ENCODE measurements at regions not wholly inside any gene's neighbourhood (a gene's known extent, or its start where the extent isn't known, plus 50 kb on each side); places are given as distances from the start of the nearest gene placed in this dataset.

DNA sequence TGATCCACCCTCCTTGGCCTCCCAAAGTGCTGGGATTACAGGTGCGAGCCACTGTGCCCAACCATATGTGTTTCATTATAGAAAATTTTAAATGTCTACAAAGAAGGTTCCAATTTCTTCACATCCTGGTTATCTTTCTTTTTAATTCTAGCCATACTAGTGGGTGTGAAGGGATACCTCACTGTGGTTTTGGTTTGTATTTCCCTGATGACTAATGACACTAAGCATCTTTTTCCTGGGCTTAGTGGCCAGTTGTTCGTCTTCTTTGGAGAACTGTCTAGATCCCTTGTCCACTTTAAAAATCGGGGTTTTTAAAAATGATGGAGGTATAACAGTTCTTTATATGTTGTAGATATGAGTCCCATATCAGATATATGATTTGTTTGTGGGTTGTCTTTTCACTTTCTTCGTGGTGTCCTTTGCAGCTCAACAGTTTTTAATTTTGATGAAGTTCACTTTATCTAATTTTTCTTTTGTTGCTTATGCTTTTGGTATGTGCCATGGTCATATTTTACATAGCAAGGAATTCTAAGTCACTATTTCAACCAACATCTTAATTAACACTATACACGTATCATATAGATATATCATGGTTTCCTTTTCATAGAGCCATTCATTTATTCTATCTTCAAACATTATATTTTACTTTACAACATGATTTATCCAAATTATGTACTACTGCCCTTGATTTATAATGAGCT, 135.0 kb upstream of the RIOK3 start:
- ChIA-PET POLR2A (no interaction called here), CTCF (no interaction called here)
- DNase-seq, result peak; percentile 36
- no peaks in the 10 kb centered on the region for H3K9me3 Mint-ChIP-seq
- peak; percentile 53 for ATAC-seq
- H3K4me3 Mint-ChIP-seq, result no peak overlapping the region
- peaks cover 26% of the 10 kb centered on the region for H3K4me1 Mint-ChIP-seq (ENCODE audit: low read depth)
- intact Hi-C loops (cut with micrococcal nuclease), result no loop called here
- no peaks in the 10 kb centered on the region for H3K36me3 Mint-ChIP-seq (ENCODE audit: low read depth)
- H3K27ac Mint-ChIP-seq, result no peak overlapping the region
- TF ChIP-seq, protein P1, sequence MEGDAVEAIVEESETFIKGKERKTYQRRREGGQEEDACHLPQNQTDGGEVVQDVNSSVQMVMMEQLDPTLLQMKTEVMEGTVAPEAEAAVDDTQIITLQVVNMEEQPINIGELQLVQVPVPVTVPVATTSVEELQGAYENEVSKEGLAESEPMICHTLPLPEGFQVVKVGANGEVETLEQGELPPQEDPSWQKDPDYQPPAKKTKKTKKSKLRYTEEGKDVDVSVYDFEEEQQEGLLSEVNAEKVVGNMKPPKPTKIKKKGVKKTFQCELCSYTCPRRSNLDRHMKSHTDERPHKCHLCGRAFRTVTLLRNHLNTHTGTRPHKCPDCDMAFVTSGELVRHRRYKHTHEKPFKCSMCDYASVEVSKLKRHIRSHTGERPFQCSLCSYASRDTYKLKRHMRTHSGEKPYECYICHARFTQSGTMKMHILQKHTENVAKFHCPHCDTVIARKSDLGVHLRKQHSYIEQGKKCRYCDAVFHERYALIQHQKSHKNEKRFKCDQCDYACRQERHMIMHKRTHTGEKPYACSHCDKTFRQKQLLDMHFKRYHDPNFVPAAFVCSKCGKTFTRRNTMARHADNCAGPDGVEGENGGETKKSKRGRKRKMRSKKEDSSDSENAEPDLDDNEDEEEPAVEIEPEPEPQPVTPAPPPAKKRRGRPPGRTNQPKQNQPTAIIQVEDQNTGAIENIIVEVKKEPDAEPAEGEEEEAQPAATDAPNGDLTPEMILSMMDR (IDR thresholded peaks at IDR 0.05), result no peak
- H3K27me3 Mint-ChIP-seq, result no peaks in the 10 kb centered on the region

DNA sequence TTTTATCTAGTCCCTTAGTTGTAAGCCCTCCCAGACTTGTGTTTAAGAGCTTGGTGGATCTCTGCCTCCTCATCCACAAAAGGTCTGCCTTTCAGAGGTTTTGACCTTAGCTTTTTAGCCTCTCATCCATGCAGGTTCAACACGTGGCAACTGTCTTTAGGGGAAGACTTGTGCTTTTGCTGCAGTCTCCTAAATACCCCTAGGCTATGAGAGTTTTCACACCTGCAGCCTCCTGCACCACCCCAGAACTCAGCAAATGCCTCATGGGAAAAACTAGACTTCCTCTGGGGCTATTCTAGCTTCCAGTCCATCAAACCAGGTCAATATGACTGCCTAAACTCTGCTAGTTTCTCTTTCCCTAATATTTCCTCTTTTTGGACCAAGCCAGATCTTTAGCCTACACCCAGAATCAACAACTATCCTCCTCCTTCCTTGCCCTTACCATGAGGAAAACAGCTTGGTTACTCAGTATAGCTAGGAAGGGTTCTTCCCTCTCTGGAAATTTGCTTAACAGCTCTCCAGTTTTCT, 132.3 kb upstream of the RIOK3 start:
- no peak for ATAC-seq
- no peaks in the 10 kb centered on the region for H3K9me3 Mint-ChIP-seq
- no peak overlapping the region for H3K4me3 Mint-ChIP-seq
- no peak for DNase-seq
- no peaks in the 10 kb centered on the region for H3K36me3 Mint-ChIP-seq (ENCODE audit: low read depth)
- ChIA-PET POLR2A (no interaction called here), CTCF (interaction anchor here (1.0 to 1.5 kb wide), 4 partner anchors 32 to 190 kb away, joined by 3 to 4 read pairs (median 4); no protein-coding TSS in a partner anchor)
- H3K4me1 Mint-ChIP-seq (ENCODE audit: low read depth), result peaks cover 12% of the 10 kb centered on the region
- no peak overlapping the region for H3K27ac Mint-ChIP-seq
- H3K27me3 Mint-ChIP-seq, result no peaks in the 10 kb centered on the region
- intact Hi-C loops (cut with micrococcal nuclease), result no loop called here
- TF ChIP-seq, protein P1 (IDR thresholded peaks at IDR 0.05), result no peak

GRCh38 chr18:23321996-23322395, 131.1 kb upstream of the RIOK3 start:
- no peaks in the 10 kb centered on the region for H3K9me3 Mint-ChIP-seq
- ChIA-PET POLR2A (interaction anchor here (0.8 kb wide), 1 partner anchor 11 kb away, joined by 4 read pairs; no protein-coding TSS in a partner anchor), CTCF (interaction anchor here (1.2 to 1.4 kb wide), 2 partner anchors 31 to 90 kb away, joined by 3 to 4 read pairs; no protein-coding TSS in a partner anchor)
- intact Hi-C loops (cut with micrococcal nuclease), result no loop called here
- peaks cover 12% of the 10 kb centered on the region for H3K4me1 Mint-ChIP-seq (ENCODE audit: low read depth)
- DNase-seq, result no peak
- ATAC-seq, result no peak
- TF ChIP-seq, protein P1 (IDR thresholded peaks at IDR 0.05), result no peak
- H3K4me3 Mint-ChIP-seq, result no peak overlapping the region
- no peaks in the 10 kb centered on the region for H3K27me3 Mint-ChIP-seq
- no peaks in the 10 kb centered on the region for H3K36me3 Mint-ChIP-seq (ENCODE audit: low read depth)
- H3K27ac Mint-ChIP-seq, result no peak overlapping the region

DNA sequence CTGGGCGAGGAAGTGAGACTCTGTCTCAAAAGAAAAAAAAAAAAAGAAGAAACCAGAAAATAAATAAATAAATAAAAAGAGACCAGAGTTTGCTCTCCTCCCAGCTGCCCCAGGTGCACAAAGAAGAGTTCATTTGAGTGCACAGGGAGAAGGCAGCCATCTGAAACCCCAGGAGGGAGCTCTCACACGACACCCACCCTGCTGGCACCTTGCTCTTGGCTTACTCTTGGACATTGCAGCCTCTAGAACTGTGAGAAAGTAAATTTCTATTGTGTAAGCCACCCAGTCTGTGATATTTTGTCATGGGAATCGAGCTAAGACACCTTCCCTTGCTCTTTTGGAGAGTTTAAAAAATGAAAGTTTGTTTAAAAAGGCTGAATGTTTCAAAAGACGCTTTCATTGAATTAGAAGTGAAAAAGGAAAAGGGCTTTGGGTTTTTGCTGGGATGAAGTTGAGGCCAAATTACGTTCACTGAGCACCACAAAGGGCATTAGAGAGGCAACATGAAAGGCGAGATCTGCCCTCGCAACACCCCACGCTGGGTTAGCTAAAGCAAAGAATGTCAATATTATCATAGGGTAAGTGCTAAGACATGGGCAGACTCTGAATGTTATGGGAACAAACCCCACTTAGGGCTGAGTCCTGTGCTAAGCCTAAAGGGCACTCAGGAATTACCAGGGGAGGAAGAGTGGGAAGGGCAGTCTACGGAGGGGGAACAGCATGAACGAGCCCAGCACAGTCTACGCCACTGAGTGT, 128.9 kb upstream of the RIOK3 start:
- intact Hi-C loops (cut with micrococcal nuclease), result no loop called here
- no peak overlapping the region for H3K27ac Mint-ChIP-seq

More for the DNA sequence above, 128.9 kb upstream of the RIOK3 start:
- no peaks in the 10 kb centered on the region for H3K9me3 Mint-ChIP-seq
- no peaks in the 10 kb centered on the region for H3K27me3 Mint-ChIP-seq
- H3K4me1 Mint-ChIP-seq (ENCODE audit: low read depth), result no peaks in the 10 kb centered on the region
- CTCF ChIA-PET, result interaction anchor here (1.6 kb wide), 1 partner anchor 193 kb away, joined by 5 read pairs; no protein-coding TSS in a partner anchor
- peaks cover 8% of the 10 kb centered on the region for H3K36me3 Mint-ChIP-seq (ENCODE audit: low read depth)
- no peak overlapping the region for H3K4me3 Mint-ChIP-seq
- POLR2A ChIA-PET, result no interaction called here
- no peak for ATAC-seq
- DNase-seq, result no peak
- TF ChIP-seq, protein P1 (IDR thresholded peaks at IDR 0.05), result no peak

Data from activated CD8-positive, alpha-beta T cell treated with anti-CD3 and anti-CD28 coated beads for 36 hours (primary cell).